ENCODE measurements at regions not wholly inside any gene's neighbourhood (a gene's known extent, or its start where the extent isn't known, plus 50 kb on each side); places are given as distances from the start of the nearest gene placed in this dataset.

GRCh38 chr6:130516604-130517003 lies 150.8 kb downstream of the TMEM200A start:
- TF ChIP-seq, protein P1, sequence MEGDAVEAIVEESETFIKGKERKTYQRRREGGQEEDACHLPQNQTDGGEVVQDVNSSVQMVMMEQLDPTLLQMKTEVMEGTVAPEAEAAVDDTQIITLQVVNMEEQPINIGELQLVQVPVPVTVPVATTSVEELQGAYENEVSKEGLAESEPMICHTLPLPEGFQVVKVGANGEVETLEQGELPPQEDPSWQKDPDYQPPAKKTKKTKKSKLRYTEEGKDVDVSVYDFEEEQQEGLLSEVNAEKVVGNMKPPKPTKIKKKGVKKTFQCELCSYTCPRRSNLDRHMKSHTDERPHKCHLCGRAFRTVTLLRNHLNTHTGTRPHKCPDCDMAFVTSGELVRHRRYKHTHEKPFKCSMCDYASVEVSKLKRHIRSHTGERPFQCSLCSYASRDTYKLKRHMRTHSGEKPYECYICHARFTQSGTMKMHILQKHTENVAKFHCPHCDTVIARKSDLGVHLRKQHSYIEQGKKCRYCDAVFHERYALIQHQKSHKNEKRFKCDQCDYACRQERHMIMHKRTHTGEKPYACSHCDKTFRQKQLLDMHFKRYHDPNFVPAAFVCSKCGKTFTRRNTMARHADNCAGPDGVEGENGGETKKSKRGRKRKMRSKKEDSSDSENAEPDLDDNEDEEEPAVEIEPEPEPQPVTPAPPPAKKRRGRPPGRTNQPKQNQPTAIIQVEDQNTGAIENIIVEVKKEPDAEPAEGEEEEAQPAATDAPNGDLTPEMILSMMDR (IDR thresholded peaks at IDR 0.05; ENCODE audit: insufficient read depth, low read length), result no peak
- TF ChIP-seq POLR2AphosphoS5 (IDR thresholded peaks at IDR 0.05; ENCODE audit: low read depth) (no peak), REST (IDR thresholded peaks at IDR 0.05; ENCODE audit: insufficient replicate concordance, low read depth) (no peak), SPI1 (IDR thresholded peaks at IDR 0.05; ENCODE audit: borderline replicate concordance, low read depth) (no peak), GABPA (IDR thresholded peaks at IDR 0.05; ENCODE audit: low read depth) (no peak)
